GM23338 (cell line): ENCODE measurements at regions not wholly inside any gene's neighbourhood (a gene's known extent, or its start where the extent isn't known, plus 50 kb on each side); places are given as distances from the start of the nearest gene placed in this dataset.

Experiments
- CREB1 ChIP-seq: fragments of 250-450 bp; sonication (Bioruptor Pico); IDR thresholded peaks from 2 replicates; pipeline ENCODE4 v1.5.0; 2020; ENCODE audit warnings: low read depth, mild to moderate bottlenecking, moderate library complexity
- CTCF ChIP-seq, 2 experiments: fragments of 200-600 bp in 1 of 2; sonication (generic) in 1 of 2; conservative IDR thresholded peaks; 2 replicates each; pipeline versions ENCODE4 v1.5.1 to v1.6.1; 2016 to 2017; ENCODE audit warnings: antibody characterized with exemption in 2 of 2, low read depth in 2 of 2, mild to moderate bottlenecking in 2 of 2, moderate library complexity in 1 of 2
- EZH2 ChIP-seq: fragments of 200-600 bp; sonication (generic); IDR thresholded peaks from one replicate; pipeline ENCODE4 v1.8.0; 2017; ENCODE audit warnings: antibody characterized with exemption, mild to moderate bottlenecking, low read depth; ENCODE audit not compliant: unreplicated experiment
- EZH2phosphoT487 ChIP-seq: fragments of 200-600 bp; sonication (generic); IDR thresholded peaks from one replicate; pipeline ENCODE4 v1.8.1; 2018; ENCODE audit warnings: antibody characterized with exemption; ENCODE audit not compliant: unreplicated experiment
- POLR2AphosphoS5 ChIP-seq: IDR thresholded peaks from 2 replicates; pipeline ENCODE4 v1.6.1; 2016; ENCODE audit warnings: antibody characterized with exemption, low read depth
- REST ChIP-seq: IDR thresholded peaks from one replicate; pipeline ENCODE4 v1.6.1; 2018; ENCODE audit warnings: antibody characterized with exemption; ENCODE audit not compliant: unreplicated experiment

- TF ChIP-seq EZH2phosphoT487 (no peak), CTCF (conservative IDR thresholded peaks at IDR 0.05; ENCODE audit: low read depth in 2 of 2) (no peak), EZH2 (no peak), POLR2AphosphoS5 (no peak), REST (no peak), CREB1 (CRISPR knock-in tag) (no peak)
These were observed 68.6 kb upstream of the MEDAG start for GRCh38 chr13:30837227-30838159.
